GM23338 (cell line): ENCODE measurements at regions not wholly inside any gene's neighbourhood (a gene's known extent, or its start where the extent isn't known, plus 50 kb on each side); places are given as distances from the start of the nearest gene placed in this dataset.
A peak's percentile ranks its signal among the peaks of the same experiment; 100 is the strongest.

Source experiments
- ATAC-seq: fragments of 200-7000 bp; cut with Tn5 transposase; 3 replicates; pipeline ENCODE4 v1.9.1; 2020
- DNase-seq: peaks from one replicate; pipeline ENCODE4 v3.0.0-alpha.2; 2015; ENCODE audit warnings: low spot score
- H2AFZ ChIP-seq: fragments of 200-600 bp; sonication (generic); 2 replicates; pipeline ENCODE4 v1.8.0; 2016; ENCODE audit warnings: antibody characterized with exemption, mild to moderate bottlenecking, moderate library complexity
- H3F3A ChIP-seq: fragments of 200-600 bp; sonication (generic); replicated peaks from 2 replicates; pipeline ENCODE4 v1.8.0; 2017; ENCODE audit warnings: antibody characterized with exemption, mixed run types, low read depth
- H3K27ac ChIP-seq: fragments of 200-600 bp; sonication (generic); 2 replicates; pipeline ENCODE4 v1.6.1; 2016; ENCODE audit warnings: low read depth
- H3K27me3 ChIP-seq: fragments of 200-600 bp; sonication (generic); 2 replicates; pipeline ENCODE4 v1.8.0; 2016; ENCODE audit warnings: mild to moderate bottlenecking, mixed run types, moderate library complexity; ENCODE audit not compliant: insufficient read depth
- H3K36me3 ChIP-seq: fragments of 200-600 bp; sonication (generic); 2 replicates; pipeline ENCODE4 v1.8.0; 2016; ENCODE audit warnings: mild to moderate bottlenecking; ENCODE audit not compliant: insufficient read depth
- H3K4me1 ChIP-seq: fragments of 200-600 bp; sonication (generic); 2 replicates; pipeline ENCODE4 v1.8.0; 2016; ENCODE audit warnings: mild to moderate bottlenecking, moderate library complexity; ENCODE audit not compliant: insufficient read depth
- H3K4me2 ChIP-seq: fragments of 200-600 bp; sonication (generic); 2 replicates; pipeline ENCODE4 v1.7.1; 2017; ENCODE audit warnings: mixed run types
- H3K4me3 ChIP-seq: fragments of 200-600 bp; sonication (generic); 2 replicates; pipeline ENCODE4 v1.6.1; 2016; ENCODE audit warnings: mixed run types
- H3K79me2 ChIP-seq: fragments of 200-600 bp; sonication (generic); replicated peaks from 2 replicates; pipeline ENCODE4 v1.8.0; 2017; ENCODE audit warnings: mild to moderate bottlenecking; ENCODE audit not compliant: insufficient read depth
- H3K9me2 ChIP-seq: fragments of 200-600 bp; sonication (generic); 2 replicates; pipeline ENCODE4 v1.8.0; 2017; ENCODE audit not compliant: insufficient read depth
- H4K20me1 ChIP-seq: fragments of 200-600 bp; sonication (generic); replicated peaks from 2 replicates; pipeline ENCODE4 v1.8.0; 2017; ENCODE audit warnings: mild to moderate bottlenecking; ENCODE audit not compliant: insufficient read depth
- H3K27ac Mint-ChIP-seq: 2 replicates; pipeline ENCODE4 v1.8.0; 2020; ENCODE audit warnings: inconsistent platforms, mild to moderate bottlenecking, moderate library complexity, mixed read lengths
- H3K27me3 Mint-ChIP-seq: 3 replicates; pipeline ENCODE4 v1.8.0; 2022; ENCODE audit warnings: low read depth, mild to moderate bottlenecking, moderate library complexity, mixed read lengths, inconsistent platforms; ENCODE audit not compliant: insufficient read depth, poor library complexity
- H3K36me3 Mint-ChIP-seq: 3 replicates; pipeline ENCODE4 v1.8.0; 2021; ENCODE audit warnings: low read depth, mild to moderate bottlenecking, inconsistent platforms, moderate library complexity, mixed read lengths
- H3K4me1 Mint-ChIP-seq: 3 replicates; pipeline ENCODE4 v1.8.0; 2020; ENCODE audit warnings: mild to moderate bottlenecking, inconsistent platforms, mixed read lengths
- H3K4me3 Mint-ChIP-seq: 3 replicates; pipeline ENCODE4 v1.8.0; 2021; ENCODE audit warnings: moderate library complexity, mild to moderate bottlenecking, inconsistent platforms, mixed read lengths
- H3K9me3 Mint-ChIP-seq: 3 replicates; pipeline ENCODE4 v1.8.0; 2020; ENCODE audit warnings: moderate library complexity, mild to moderate bottlenecking, inconsistent platforms, mixed read lengths
- CREB1 ChIP-seq: fragments of 250-450 bp; sonication (Bioruptor Pico); IDR thresholded peaks from 2 replicates; pipeline ENCODE4 v1.5.0; 2020; ENCODE audit warnings: low read depth, mild to moderate bottlenecking, moderate library complexity
- EZH2 ChIP-seq: fragments of 200-600 bp; sonication (generic); IDR thresholded peaks from one replicate; pipeline ENCODE4 v1.8.0; 2017; ENCODE audit warnings: antibody characterized with exemption, mild to moderate bottlenecking, low read depth; ENCODE audit not compliant: unreplicated experiment
- EZH2phosphoT487 ChIP-seq: fragments of 200-600 bp; sonication (generic); IDR thresholded peaks from one replicate; pipeline ENCODE4 v1.8.1; 2018; ENCODE audit warnings: antibody characterized with exemption; ENCODE audit not compliant: unreplicated experiment
- NANOG ChIP-seq: IDR thresholded peaks from 2 replicates; pipeline ENCODE4 v1.6.1; 2016; ENCODE audit warnings: antibody characterized with exemption, borderline replicate concordance
- POLR2AphosphoS5 ChIP-seq: IDR thresholded peaks from 2 replicates; pipeline ENCODE4 v1.6.1; 2016; ENCODE audit warnings: antibody characterized with exemption, low read depth
- STAT1 ChIP-seq: IDR thresholded peaks from one replicate; pipeline ENCODE4 v1.6.1; 2016; ENCODE audit warnings: antibody characterized with exemption; ENCODE audit not compliant: unreplicated experiment
- ZNF114 ChIP-seq: fragments of 250-450 bp; sonication (Bioruptor Pico); IDR thresholded peaks from 2 replicates; pipeline ENCODE4 v1.5.0; 2020; ENCODE audit warnings: mild to moderate bottlenecking, moderate library complexity
- ZNF331 ChIP-seq: fragments of 250-450 bp; sonication (Bioruptor Pico); IDR thresholded peaks from 2 replicates; pipeline ENCODE4 v1.5.0; 2020; ENCODE audit warnings: low read depth, mild to moderate bottlenecking, moderate library complexity
- TF ChIP-seq, protein P1 (sequence below): IDR thresholded peaks from one replicate; pipeline ENCODE4 v1.6.1; 2018; ENCODE audit warnings: antibody characterized with exemption; ENCODE audit not compliant: unreplicated experiment
- TF ChIP-seq, protein P2 (sequence below), 2 experiments: fragments of 200-600 bp in 1 of 2; sonication (generic) in 1 of 2; conservative IDR thresholded peaks; 2 replicates each; pipeline versions ENCODE4 v1.5.1 to v1.6.1; 2016 to 2017; ENCODE audit warnings: antibody characterized with exemption in 2 of 2, low read depth in 2 of 2, mild to moderate bottlenecking in 2 of 2, moderate library complexity in 1 of 2
- TF ChIP-seq, protein P3 (sequence below): IDR thresholded peaks from 2 replicates; pipeline ENCODE4 v1.6.1; 2016; ENCODE audit warnings: antibody characterized with exemption

DNA sequence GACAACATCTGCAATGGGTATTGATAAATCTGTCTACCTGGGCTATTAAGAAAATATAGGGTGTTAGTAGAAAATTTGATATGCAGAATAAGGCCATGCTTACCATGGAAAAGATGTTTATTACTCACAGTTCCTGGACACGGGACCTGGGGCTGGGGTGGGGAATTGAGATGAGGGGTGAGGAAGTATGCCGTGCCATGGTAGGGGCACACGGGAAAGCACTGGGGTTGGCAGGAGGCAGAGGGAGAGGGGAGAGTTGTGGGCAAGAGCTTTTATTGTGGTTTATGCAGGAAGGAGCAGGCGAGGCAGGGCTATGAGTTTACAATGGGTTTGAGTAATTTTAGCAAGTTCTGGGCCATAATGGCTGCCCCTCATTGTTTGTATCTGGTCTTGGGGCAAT, 493.8 kb downstream of the SIPA1L2 start:
- TF ChIP-seq POLR2AphosphoS5 (peak; percentile 54; the same call in 1 of the 2 replicates), EZH2 (no peak)
- no peak for DNase-seq
- Mint-ChIP-seq H3K27me3 (peaks cover 31% of the 10 kb centered on the region), H3K27ac (no peak overlapping the region), H3K4me3 (no peak overlapping the region), H3K36me3 (peaks cover 95% of the 10 kb centered on the region), H3K9me3 (peaks cover 44% of the 10 kb centered on the region), H3K4me1 (peaks cover 70% of the 10 kb centered on the region)
- no peak overlapping the region for H3K4me3 ChIP-seq
- H3K27me3 ChIP-seq = no peaks in the 10 kb centered on the region
- H3K9me2 ChIP-seq = no peaks in the 10 kb centered on the region
- no peak for ATAC-seq
- peaks cover 23% of the 10 kb centered on the region; the same call in 1 of the 2 replicates for H4K20me1 ChIP-seq
- H3F3A ChIP-seq = peaks cover 32% of the 10 kb centered on the region
- no peak overlapping the region for H2AFZ ChIP-seq
- H3K36me3 ChIP-seq = peaks cover 22% of the 10 kb centered on the region
- H3K79me2 ChIP-seq = peaks cover 61% of the 10 kb centered on the region
- peaks cover 63% of the 10 kb centered on the region for H3K4me1 ChIP-seq
- peak overlapping the region; percentile 87 for H3K27ac ChIP-seq
- H3K4me2 ChIP-seq = 0 out of 2 replicates have a peak overlapping the region, but pooled peaks have one; percentile 16

DNA sequence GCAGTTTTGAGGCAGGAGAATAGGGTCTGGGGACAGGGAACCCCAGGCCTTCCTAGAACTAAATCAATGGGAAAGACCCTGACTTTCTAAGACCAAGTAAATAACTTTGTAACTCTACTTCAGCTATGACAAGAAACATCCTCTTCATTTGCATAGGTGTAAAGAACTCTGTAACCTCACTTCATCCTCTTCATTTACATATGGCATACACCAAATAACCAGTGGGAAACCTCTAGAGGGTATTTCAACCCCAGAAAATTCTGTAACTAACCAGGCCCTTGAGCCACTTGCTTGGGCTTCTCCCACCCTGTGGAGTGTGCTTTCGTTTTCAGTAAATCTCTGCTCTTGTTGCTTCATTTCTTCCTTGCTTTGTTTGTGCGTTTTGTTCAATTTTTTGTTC, 495.6 kb downstream of the SIPA1L2 start:
- H3K27me3 Mint-ChIP-seq = peaks cover 35% of the 10 kb centered on the region
- Histone ChIP-seq H2AFZ (no peak overlapping the region), H3F3A (peaks cover 27% of the 10 kb centered on the region), H3K27ac (peak overlapping the region; percentile 87), H3K4me2 (peak overlapping the region; percentile 19; the same call in 1 of the 2 replicates), H3K4me3 (peak overlapping the region; percentile 15), H3K9me2 (no peaks in the 10 kb centered on the region), H3K36me3 (peaks cover 37% of the 10 kb centered on the region), H3K27me3 (no peaks in the 10 kb centered on the region), H3K79me2 (peaks cover 78% of the 10 kb centered on the region), H4K20me1 (peaks cover 40% of the 10 kb centered on the region; the same call in 1 of the 2 replicates), H3K4me1 (peaks cover 81% of the 10 kb centered on the region)
- peaks cover 95% of the 10 kb centered on the region for H3K36me3 Mint-ChIP-seq
- H3K4me3 Mint-ChIP-seq = peak overlapping the region; percentile 50; the same call in 2 of the 3 replicates
- ATAC-seq (peak; percentile 11; the same call in 2 of the 3 replicates), DNase-seq (no peak)
- TF ChIP-seq POLR2AphosphoS5 (0 out of 2 replicates have a peak, but pooled peaks have one; percentile 0), EZH2 (no peak)
- H3K9me3 Mint-ChIP-seq = peaks cover 46% of the 10 kb centered on the region
- H3K27ac Mint-ChIP-seq = peak overlapping the region; percentile 83
- peaks cover 85% of the 10 kb centered on the region for H3K4me1 Mint-ChIP-seq

DNA sequence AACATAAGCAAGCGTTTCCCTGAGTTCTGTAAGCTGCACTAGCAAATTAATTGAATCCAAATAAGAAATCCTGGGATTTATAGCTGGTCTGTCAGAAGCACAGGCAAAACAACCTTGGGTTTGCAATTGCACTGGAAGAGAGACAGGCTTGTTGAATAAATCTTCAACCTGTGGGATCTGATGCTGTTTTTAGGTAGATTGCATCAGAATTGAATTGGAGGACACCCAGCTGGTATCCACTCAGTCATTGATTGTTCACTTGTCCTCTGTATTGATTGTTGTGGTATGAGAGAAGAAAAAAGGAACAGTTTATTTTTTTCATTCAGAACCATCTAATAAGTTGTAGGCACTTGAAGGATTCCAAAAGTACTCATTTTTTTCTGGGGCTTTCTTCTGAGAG, 497.4 kb downstream of the SIPA1L2 start:
- Mint-ChIP-seq H3K27ac (peak overlapping the region; percentile 93), H3K36me3 (peaks cover 96% of the 10 kb centered on the region), H3K27me3 (peaks cover 27% of the 10 kb centered on the region), H3K9me3 (peaks cover 49% of the 10 kb centered on the region), H3K4me1 (peaks cover 89% of the 10 kb centered on the region), H3K4me3 (peak overlapping the region; percentile 6)
- peak overlapping the region; percentile 15; the same call in 1 of the 2 replicates for H3K4me3 ChIP-seq
- ATAC-seq = no peak
- H3K36me3 ChIP-seq = peaks cover 48% of the 10 kb centered on the region
- H3K27me3 ChIP-seq = no peaks in the 10 kb centered on the region
- peaks cover 18% of the 10 kb centered on the region for H3F3A ChIP-seq
- H3K9me2 ChIP-seq = no peaks in the 10 kb centered on the region
- H4K20me1 ChIP-seq = peaks cover 51% of the 10 kb centered on the region
- no peak for DNase-seq
- H3K4me2 ChIP-seq = peak overlapping the region; percentile 52
- H3K79me2 ChIP-seq = peaks cover 96% of the 10 kb centered on the region
- H2AFZ ChIP-seq = no peak overlapping the region
- peaks cover 90% of the 10 kb centered on the region for H3K4me1 ChIP-seq
- peak overlapping the region; percentile 87 for H3K27ac ChIP-seq
- TF ChIP-seq CREB1 = no peak
- no peak for TF ChIP-seq STAT1
- TF ChIP-seq, protein P1, sequence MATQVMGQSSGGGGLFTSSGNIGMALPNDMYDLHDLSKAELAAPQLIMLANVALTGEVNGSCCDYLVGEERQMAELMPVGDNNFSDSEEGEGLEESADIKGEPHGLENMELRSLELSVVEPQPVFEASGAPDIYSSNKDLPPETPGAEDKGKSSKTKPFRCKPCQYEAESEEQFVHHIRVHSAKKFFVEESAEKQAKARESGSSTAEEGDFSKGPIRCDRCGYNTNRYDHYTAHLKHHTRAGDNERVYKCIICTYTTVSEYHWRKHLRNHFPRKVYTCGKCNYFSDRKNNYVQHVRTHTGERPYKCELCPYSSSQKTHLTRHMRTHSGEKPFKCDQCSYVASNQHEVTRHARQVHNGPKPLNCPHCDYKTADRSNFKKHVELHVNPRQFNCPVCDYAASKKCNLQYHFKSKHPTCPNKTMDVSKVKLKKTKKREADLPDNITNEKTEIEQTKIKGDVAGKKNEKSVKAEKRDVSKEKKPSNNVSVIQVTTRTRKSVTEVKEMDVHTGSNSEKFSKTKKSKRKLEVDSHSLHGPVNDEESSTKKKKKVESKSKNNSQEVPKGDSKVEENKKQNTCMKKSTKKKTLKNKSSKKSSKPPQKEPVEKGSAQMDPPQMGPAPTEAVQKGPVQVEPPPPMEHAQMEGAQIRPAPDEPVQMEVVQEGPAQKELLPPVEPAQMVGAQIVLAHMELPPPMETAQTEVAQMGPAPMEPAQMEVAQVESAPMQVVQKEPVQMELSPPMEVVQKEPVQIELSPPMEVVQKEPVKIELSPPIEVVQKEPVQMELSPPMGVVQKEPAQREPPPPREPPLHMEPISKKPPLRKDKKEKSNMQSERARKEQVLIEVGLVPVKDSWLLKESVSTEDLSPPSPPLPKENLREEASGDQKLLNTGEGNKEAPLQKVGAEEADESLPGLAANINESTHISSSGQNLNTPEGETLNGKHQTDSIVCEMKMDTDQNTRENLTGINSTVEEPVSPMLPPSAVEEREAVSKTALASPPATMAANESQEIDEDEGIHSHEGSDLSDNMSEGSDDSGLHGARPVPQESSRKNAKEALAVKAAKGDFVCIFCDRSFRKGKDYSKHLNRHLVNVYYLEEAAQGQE = no peak
- no peak; the same call in 1 of the 2 replicates for TF ChIP-seq NANOG
- no peak for TF ChIP-seq ZNF114 (CRISPR knock-in tag)
- TF ChIP-seq EZH2phosphoT487 = no peak
- no peak for TF ChIP-seq EZH2
- TF ChIP-seq ZNF331 (CRISPR knock-in tag) = no peak
- TF ChIP-seq, protein P2, sequence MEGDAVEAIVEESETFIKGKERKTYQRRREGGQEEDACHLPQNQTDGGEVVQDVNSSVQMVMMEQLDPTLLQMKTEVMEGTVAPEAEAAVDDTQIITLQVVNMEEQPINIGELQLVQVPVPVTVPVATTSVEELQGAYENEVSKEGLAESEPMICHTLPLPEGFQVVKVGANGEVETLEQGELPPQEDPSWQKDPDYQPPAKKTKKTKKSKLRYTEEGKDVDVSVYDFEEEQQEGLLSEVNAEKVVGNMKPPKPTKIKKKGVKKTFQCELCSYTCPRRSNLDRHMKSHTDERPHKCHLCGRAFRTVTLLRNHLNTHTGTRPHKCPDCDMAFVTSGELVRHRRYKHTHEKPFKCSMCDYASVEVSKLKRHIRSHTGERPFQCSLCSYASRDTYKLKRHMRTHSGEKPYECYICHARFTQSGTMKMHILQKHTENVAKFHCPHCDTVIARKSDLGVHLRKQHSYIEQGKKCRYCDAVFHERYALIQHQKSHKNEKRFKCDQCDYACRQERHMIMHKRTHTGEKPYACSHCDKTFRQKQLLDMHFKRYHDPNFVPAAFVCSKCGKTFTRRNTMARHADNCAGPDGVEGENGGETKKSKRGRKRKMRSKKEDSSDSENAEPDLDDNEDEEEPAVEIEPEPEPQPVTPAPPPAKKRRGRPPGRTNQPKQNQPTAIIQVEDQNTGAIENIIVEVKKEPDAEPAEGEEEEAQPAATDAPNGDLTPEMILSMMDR (conservative IDR thresholded peaks at IDR 0.05; ENCODE audit: low read depth in 2 of 2) = no peak
- TF ChIP-seq, protein P3, sequence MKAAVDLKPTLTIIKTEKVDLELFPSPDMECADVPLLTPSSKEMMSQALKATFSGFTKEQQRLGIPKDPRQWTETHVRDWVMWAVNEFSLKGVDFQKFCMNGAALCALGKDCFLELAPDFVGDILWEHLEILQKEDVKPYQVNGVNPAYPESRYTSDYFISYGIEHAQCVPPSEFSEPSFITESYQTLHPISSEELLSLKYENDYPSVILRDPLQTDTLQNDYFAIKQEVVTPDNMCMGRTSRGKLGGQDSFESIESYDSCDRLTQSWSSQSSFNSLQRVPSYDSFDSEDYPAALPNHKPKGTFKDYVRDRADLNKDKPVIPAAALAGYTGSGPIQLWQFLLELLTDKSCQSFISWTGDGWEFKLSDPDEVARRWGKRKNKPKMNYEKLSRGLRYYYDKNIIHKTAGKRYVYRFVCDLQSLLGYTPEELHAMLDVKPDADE = no peak
- no peak for TF ChIP-seq POLR2AphosphoS5
